ENCODE measurements at regions not wholly inside any gene's neighbourhood (a gene's known extent, or its start where the extent isn't known, plus 50 kb on each side); places are given as distances from the start of the nearest gene placed in this dataset.
"Not testable (repeated sequence)": the region's sequence is repeated elsewhere in the genome, so short reads cannot be mapped to it uniquely, and the experiment has no call there.

- Mint-ChIP-seq H3K4me1 (ENCODE audit: unreplicated experiment) (peaks cover 6% of the 10 kb centered on the region), H3K9me3 (no peaks in the 10 kb centered on the region), H3K27ac (no peak overlapping the region)
Observed at GRCh38 chr12:42020226-42020625, 124.4 kb downstream of the GXYLT1 start.

GRCh38 chr12:42019746-42020145, 124.9 kb downstream of the GXYLT1 start:
- no peaks in the 10 kb centered on the region for H3K9me3 Mint-ChIP-seq

More at GRCh38 chr12:42020226-42020625, 124.4 kb downstream of the GXYLT1 start:
- DNase-seq (ENCODE audit: extremely low spot score, unreplicated experiment): no peak
- Mint-ChIP-seq H3K4me3 (no peak overlapping the region), H3K36me3 (no peaks in the 10 kb centered on the region), H3K27me3 (peaks cover 16% of the 10 kb centered on the region)
- no peak for TF ChIP-seq CTCF (conservative IDR thresholded peaks at IDR 0.05)

GRCh38 chr12:42017051-42017450, 127.6 kb downstream of the GXYLT1 start:
- no peaks in the 10 kb centered on the region for H3K36me3 Mint-ChIP-seq
- peaks cover 8% of the 10 kb centered on the region for H3K4me1 Mint-ChIP-seq (ENCODE audit: unreplicated experiment)
- no peak for DNase-seq (ENCODE audit: extremely low spot score, unreplicated experiment)
- no peaks in the 10 kb centered on the region for H3K9me3 Mint-ChIP-seq
- H3K27me3 Mint-ChIP-seq: no peaks in the 10 kb centered on the region
- no peak for TF ChIP-seq CTCF (conservative IDR thresholded peaks at IDR 0.05)
- no peak overlapping the region for H3K4me3 Mint-ChIP-seq
- no peak overlapping the region for H3K27ac Mint-ChIP-seq

More at GRCh38 chr12:42019746-42020145, 124.9 kb downstream of the GXYLT1 start:
- H3K4me1 Mint-ChIP-seq (ENCODE audit: unreplicated experiment): peaks cover 6% of the 10 kb centered on the region
- DNase-seq (ENCODE audit: extremely low spot score, unreplicated experiment): no peak
- H3K27ac Mint-ChIP-seq: no peak overlapping the region
- no peak for TF ChIP-seq CTCF (conservative IDR thresholded peaks at IDR 0.05)
- H3K4me3 Mint-ChIP-seq: no peak overlapping the region
- H3K27me3 Mint-ChIP-seq: peaks cover 16% of the 10 kb centered on the region
- H3K36me3 Mint-ChIP-seq: no peaks in the 10 kb centered on the region

- H3K27me3 Mint-ChIP-seq: no peaks in the 10 kb centered on the region
- peaks cover 11% of the 10 kb centered on the region for H3K4me1 Mint-ChIP-seq (ENCODE audit: unreplicated experiment)
- DNase-seq (ENCODE audit: extremely low spot score, unreplicated experiment): no peak
Observed at GRCh38 chr12:42015051-42015461, 129.6 kb downstream of the GXYLT1 start.

GRCh38 chr12:42012501-42012900, 132.2 kb downstream of the GXYLT1 start:
- H3K9me3 Mint-ChIP-seq; H3K36me3 Mint-ChIP-seq; H3K27ac Mint-ChIP-seq; H3K4me1 Mint-ChIP-seq (ENCODE audit: unreplicated experiment); H3K27me3 Mint-ChIP-seq; H3K4me3 Mint-ChIP-seq; DNase-seq (ENCODE audit: extremely low spot score, unreplicated experiment): not testable (repeated sequence)

More at GRCh38 chr12:42015051-42015461, 129.6 kb downstream of the GXYLT1 start:
- no peaks in the 10 kb centered on the region for H3K36me3 Mint-ChIP-seq
- H3K9me3 Mint-ChIP-seq: no peaks in the 10 kb centered on the region
- H3K27ac Mint-ChIP-seq: no peak overlapping the region
- no peak for TF ChIP-seq CTCF (conservative IDR thresholded peaks at IDR 0.05)
- no peak overlapping the region for H3K4me3 Mint-ChIP-seq

- Mint-ChIP-seq H3K27ac (no peak overlapping the region), H3K27me3 (no peaks in the 10 kb centered on the region), H3K36me3 (no peaks in the 10 kb centered on the region), H3K4me1 (ENCODE audit: unreplicated experiment) (peaks cover 5% of the 10 kb centered on the region), H3K9me3 (no peaks in the 10 kb centered on the region), H3K4me3 (no peak overlapping the region)
- TF ChIP-seq CTCF (conservative IDR thresholded peaks at IDR 0.05): no peak
- no peak for DNase-seq (ENCODE audit: extremely low spot score, unreplicated experiment)
Observed at GRCh38 chr12:42010715-42011114, 134.0 kb downstream of the GXYLT1 start.
